Endothelial cell of umbilical vein (primary cell): ENCODE measurements at regions not wholly inside any gene's neighbourhood (a gene's known extent, or its start where the extent isn't known, plus 50 kb on each side); places are given as distances from the start of the nearest gene placed in this dataset.

ENCODE experiments used
- BruUV-seq: library from RNA; stranded (reverse); fragments of 400-500 nt; replicated peaks from 2 replicates; lab custom pipeline; 2021; lab: Mats Ljungman, UMichigan
- CTCF ChIA-PET: fragments of 300-600, 350-600 bp; sonication (Branson Sonifier 250); formaldehyde crosslinking; loops from one replicate; lab custom pipeline; 2021; ENCODE audit warnings: antibody characterized with exemption, inconsistent platforms; lab: Charles Lee
- POLR2A ChIA-PET: fragments of 300-600, 350-600 bp; sonication (Branson Sonifier 250); formaldehyde crosslinking; loops from one replicate; lab custom pipeline; 2021; ENCODE audit warnings: antibody characterized with exemption, inconsistent platforms; lab: Charles Lee
- DNase-seq: peaks from one replicate; pipeline ENCODE4 v3.0.0-alpha.2; 2011; ENCODE audit warnings: low read depth, low spot score
- FAIRE-seq: peaks from 2 replicates; lab custom pipeline; 2011; peaks lifted over from hg19 to GRCh38; lab: Jason Lieb, UNC
- H2AFZ ChIP-seq: 2 replicates; pipeline ENCODE4 v1.6.0; 2012; ENCODE audit warnings: low read depth, low read length, control low read depth, inconsistent platforms
- H3K27ac ChIP-seq: 2 replicates; pipeline ENCODE4 v1.5.1; 2011; ENCODE audit warnings: low read depth, mild to moderate bottlenecking, control low read depth, low read length, moderate library complexity; ENCODE audit not compliant: insufficient read depth
- H3K27me3 ChIP-seq, 2 experiments: 2 replicates each; pipeline versions ENCODE4 v1.6.0 to v1.6.1; 2011; ENCODE audit warnings: low read length in 2 of 2, mixed read lengths in 1 of 2; ENCODE audit not compliant: control insufficient read depth in 2 of 2, insufficient read depth in 2 of 2
- H3K36me3 ChIP-seq, 2 experiments: 2 replicates in 1 of 2; 3 replicates in 1 of 2; pipeline ENCODE4 v1.5.1; 2011; ENCODE audit warnings: low read length in 2 of 2, mild to moderate bottlenecking in 1 of 2, moderate library complexity in 1 of 2; ENCODE audit not compliant: control insufficient read depth in 2 of 2, insufficient read depth in 2 of 2; ENCODE audit errors: extremely low read depth in 1 of 2
- H3K4me1 ChIP-seq: 3 replicates; pipeline ENCODE4 v1.5.1; 2011; ENCODE audit warnings: mild to moderate bottlenecking, low read length; ENCODE audit not compliant: control insufficient read depth, insufficient read depth; ENCODE audit errors: extremely low read depth
- H3K4me2 ChIP-seq: 2 replicates; pipeline ENCODE4 v1.6.1; 2011; ENCODE audit warnings: low read length, control low read depth, mixed read lengths; ENCODE audit not compliant: insufficient read depth
- H3K4me3 ChIP-seq, 3 experiments: fragments of 200-600 bp in 1 of 3; sonication (generic), shearing (Covaris generic) in 1 of 3; replicated peaks in 1 of 3; 2 replicates each; pipeline ENCODE4 v1.5.1; 2011 to 2016; ENCODE audit warnings: control low read depth in 3 of 3, low read length in 3 of 3, mild to moderate bottlenecking in 2 of 3, inconsistent platforms in 1 of 3, low read depth in 1 of 3, moderate library complexity in 1 of 3; ENCODE audit not compliant: insufficient read depth in 1 of 3
- H3K79me2 ChIP-seq: 2 replicates; pipeline ENCODE4 v1.6.0; 2012; ENCODE audit warnings: low read length, inconsistent platforms; ENCODE audit not compliant: control insufficient read depth, insufficient read depth
- H3K9ac ChIP-seq: replicated peaks from 2 replicates; pipeline ENCODE3; 2011; ENCODE audit warnings: low read length, control low read depth; ENCODE audit not compliant: insufficient read depth; ENCODE audit errors: extremely low read depth
- H3K9me1 ChIP-seq: replicated peaks from 3 replicates; pipeline ENCODE4 v1.6.0; 2011; ENCODE audit warnings: mild to moderate bottlenecking, low read length; ENCODE audit not compliant: control insufficient read depth, insufficient read depth; ENCODE audit errors: extremely low read depth
- H3K9me3 ChIP-seq: replicated peaks from 2 replicates; pipeline ENCODE4 v1.5.1; 2012; ENCODE audit warnings: low read length, inconsistent platforms; ENCODE audit not compliant: control insufficient read depth, insufficient read depth
- H4K20me1 ChIP-seq: replicated peaks from 2 replicates; pipeline ENCODE3; 2011; ENCODE audit warnings: mild to moderate bottlenecking, low read length; ENCODE audit not compliant: control insufficient read depth, insufficient read depth; ENCODE audit errors: extremely low read depth
- EZH2 ChIP-seq: IDR thresholded peaks from 2 replicates; pipeline ENCODE4 v1.6.1; 2012; ENCODE audit warnings: borderline replicate concordance, low read depth, mild to moderate bottlenecking, moderate library complexity, low read length, inconsistent platforms; ENCODE audit not compliant: severe bottlenecking
- FOS ChIP-seq: IDR thresholded peaks from 2 replicates; pipeline ENCODE4 v1.6.1; 2011; ENCODE audit warnings: mild to moderate bottlenecking, low read length, moderate library complexity, borderline replicate concordance; ENCODE audit not compliant: insufficient read depth
- GATA2 ChIP-seq: IDR thresholded peaks from 2 replicates; pipeline ENCODE4 v1.7.0; 2011; ENCODE audit warnings: low read depth, mild to moderate bottlenecking, moderate library complexity, mixed read lengths, low read length; ENCODE audit not compliant: insufficient read length, insufficient read depth
- JUN ChIP-seq: IDR thresholded peaks from 2 replicates; pipeline ENCODE4 v1.6.1; 2011; ENCODE audit warnings: borderline replicate concordance, low read depth; ENCODE audit not compliant: insufficient read length, insufficient read depth
- MYC ChIP-seq: IDR thresholded peaks from one replicate; pipeline ENCODE4 v1.6.1; 2011; ENCODE audit warnings: mild to moderate bottlenecking, low read depth, low read length
- POLR2A ChIP-seq: IDR thresholded peaks from 2 replicates; pipeline ENCODE4 v1.6.1; 2012; ENCODE audit warnings: low read depth, mild to moderate bottlenecking, control low read depth, low read length
- POLR2AphosphoS5 ChIP-seq: IDR thresholded peaks from 2 replicates; pipeline ENCODE4 v1.6.1; 2012; ENCODE audit warnings: low read depth, mild to moderate bottlenecking, control low read depth, low read length, moderate library complexity; ENCODE audit not compliant: insufficient read depth
- dilution Hi-C: fragments of 300-500 bp; cut with MboI; formaldehyde crosslinking; loops from one replicate; pipeline ENCODE4 v1.15.0; 2019; ENCODE audit warnings: low sequenced_read_pairs; ENCODE audit not compliant: extremely low pct_ligation_motif_present
- intact Hi-C: fragments of 100-400 bp; cut with micrococcal nuclease; formaldehyde crosslinking; loops from one replicate; pipeline ENCODE4 v1.10.0; 2022
- TF ChIP-seq, protein P1 (sequence below): IDR thresholded peaks from 2 replicates; pipeline ENCODE4 v1.6.1; 2011; ENCODE audit not compliant: insufficient read depth, insufficient read length
- TF ChIP-seq, protein P2 (sequence below), 2 donors: IDR thresholded peaks; 1 replicate in 1 of 2; 2 replicates in 1 of 2; pipeline ENCODE4 v1.5.1; 2011; ENCODE audit warnings: low read length in 2 of 2, mild to moderate bottlenecking in 2 of 2, moderate library complexity in 2 of 2, control low read depth in 1 of 2, inconsistent platforms in 1 of 2, low read depth in 1 of 2; ENCODE audit not compliant: insufficient read depth in 1 of 2; ENCODE audit errors: extremely low read depth in 1 of 2

DNA sequence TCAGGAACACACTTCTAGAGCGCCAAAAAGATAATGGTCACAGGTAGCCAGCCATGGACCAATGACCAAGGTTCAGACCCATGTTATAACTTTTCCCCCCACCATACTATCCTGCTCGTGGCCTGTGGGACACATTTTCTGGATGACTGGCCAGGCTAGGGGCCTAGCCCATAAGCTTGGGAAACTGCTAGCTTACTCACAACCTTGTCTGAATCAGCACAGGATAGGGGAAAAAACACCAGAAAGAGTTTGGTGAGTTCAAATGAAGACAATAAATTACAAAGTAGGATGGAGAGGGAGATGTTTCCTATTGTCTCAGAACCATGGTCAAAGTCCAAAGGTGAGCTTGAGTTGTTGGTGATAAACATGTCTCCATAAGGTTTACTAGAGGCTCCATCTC is 156.3 kb upstream of the CCDC68 start:
- Histone ChIP-seq H3K9ac (no peak overlapping the region), H3K4me1 (peaks cover 9% of the 10 kb centered on the region), H3K27ac (no peak overlapping the region), H3K4me2 (no peak overlapping the region), H3K27me3 (no peaks in the 10 kb centered on the region), H3K9me3 (no peaks in the 10 kb centered on the region), H3K79me2 (no peaks in the 10 kb centered on the region), H3K36me3 (no peaks in the 10 kb centered on the region), H2AFZ (no peak overlapping the region), H3K4me3 (no peak overlapping the region), H4K20me1 (no peaks in the 10 kb centered on the region), H3K9me1 (no peaks in the 10 kb centered on the region)
- ChIA-PET CTCF (interaction anchor here (1.4 to 1.5 kb wide), 2 partner anchors 8 to 18 kb away, joined by 4 to 5 read pairs; no protein-coding TSS in a partner anchor), POLR2A (no interaction called here)
- TF ChIP-seq MYC (no peak), GATA2 (no peak), POLR2A (no peak), JUN (no peak), POLR2AphosphoS5 (no peak), EZH2 (no peak), FOS (no peak)
- TF ChIP-seq, protein P1, sequence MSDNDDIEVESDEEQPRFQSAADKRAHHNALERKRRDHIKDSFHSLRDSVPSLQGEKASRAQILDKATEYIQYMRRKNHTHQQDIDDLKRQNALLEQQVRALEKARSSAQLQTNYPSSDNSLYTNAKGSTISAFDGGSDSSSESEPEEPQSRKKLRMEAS = no peak
- TF ChIP-seq, protein P2, sequence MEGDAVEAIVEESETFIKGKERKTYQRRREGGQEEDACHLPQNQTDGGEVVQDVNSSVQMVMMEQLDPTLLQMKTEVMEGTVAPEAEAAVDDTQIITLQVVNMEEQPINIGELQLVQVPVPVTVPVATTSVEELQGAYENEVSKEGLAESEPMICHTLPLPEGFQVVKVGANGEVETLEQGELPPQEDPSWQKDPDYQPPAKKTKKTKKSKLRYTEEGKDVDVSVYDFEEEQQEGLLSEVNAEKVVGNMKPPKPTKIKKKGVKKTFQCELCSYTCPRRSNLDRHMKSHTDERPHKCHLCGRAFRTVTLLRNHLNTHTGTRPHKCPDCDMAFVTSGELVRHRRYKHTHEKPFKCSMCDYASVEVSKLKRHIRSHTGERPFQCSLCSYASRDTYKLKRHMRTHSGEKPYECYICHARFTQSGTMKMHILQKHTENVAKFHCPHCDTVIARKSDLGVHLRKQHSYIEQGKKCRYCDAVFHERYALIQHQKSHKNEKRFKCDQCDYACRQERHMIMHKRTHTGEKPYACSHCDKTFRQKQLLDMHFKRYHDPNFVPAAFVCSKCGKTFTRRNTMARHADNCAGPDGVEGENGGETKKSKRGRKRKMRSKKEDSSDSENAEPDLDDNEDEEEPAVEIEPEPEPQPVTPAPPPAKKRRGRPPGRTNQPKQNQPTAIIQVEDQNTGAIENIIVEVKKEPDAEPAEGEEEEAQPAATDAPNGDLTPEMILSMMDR (IDR thresholded peaks at IDR 0.05; ENCODE audit: extremely low read depth in 1 of 2, insufficient read depth in 1 of 2, low read depth in 1 of 2, low read length in 2 of 2) = no peak
- FAIRE-seq = no peak
- dilution Hi-C loops (no loop called here), intact Hi-C loops (no loop called here)
- BruUV-seq = no TSS peak
- DNase-seq = no peak
